HL-60 (cell line): ENCODE measurements at regions not wholly inside any gene's neighbourhood (a gene's known extent, or its start where the extent isn't known, plus 50 kb on each side); places are given as distances from the start of the nearest gene placed in this dataset.

Source experiments
- DNase-seq, 2 experiments: peaks; one replicate each; pipeline ENCODE4 v3.0.0-alpha.2; 2010 to 2020; ENCODE audit warnings: low read depth in 1 of 2, low spot score in 1 of 2
- H3K27ac ChIP-seq: fragments of 250-450 bp; sonication (Bioruptor Pico); replicated peaks from 2 replicates; pipeline ENCODE4 v1.5.1; 2020; ENCODE audit warnings: mild to moderate bottlenecking, moderate library complexity
- H3K27me3 ChIP-seq: fragments of 250-450 bp; sonication (Bioruptor Pico); 2 replicates; pipeline ENCODE4 v1.5.1; 2021; ENCODE audit warnings: mild to moderate bottlenecking, moderate library complexity; ENCODE audit not compliant: insufficient read depth, poor library complexity, severe bottlenecking
- H3K4me3 ChIP-seq: replicated peaks from 2 replicates; pipeline ENCODE4 v1.5.1; 2011; ENCODE audit warnings: mild to moderate bottlenecking, control low read depth, low read length; ENCODE audit not compliant: insufficient read depth
- CTCF ChIP-seq: IDR thresholded peaks from one replicate; pipeline ENCODE4 v1.5.1; 2011; ENCODE audit warnings: low read length, control low read depth, inconsistent platforms; ENCODE audit not compliant: insufficient read depth
- GABPA ChIP-seq: IDR thresholded peaks from 2 replicates; pipeline ENCODE4 v1.6.1; 2012; ENCODE audit warnings: low read depth
- POLR2AphosphoS5 ChIP-seq: IDR thresholded peaks from 2 replicates; pipeline ENCODE4 v1.6.1; 2012; ENCODE audit warnings: low read depth
- REST ChIP-seq: IDR thresholded peaks from 2 replicates; pipeline ENCODE4 v1.6.1; 2012; ENCODE audit warnings: low read depth; ENCODE audit not compliant: insufficient replicate concordance
- SPI1 ChIP-seq: IDR thresholded peaks from 2 replicates; pipeline ENCODE4 v1.6.1; 2012; ENCODE audit warnings: low read depth, mild to moderate bottlenecking, borderline replicate concordance

- TF ChIP-seq CTCF (no peak), GABPA (no peak), SPI1 (no peak), POLR2AphosphoS5 (no peak), REST (no peak)
- DNase-seq = no peak
- Histone ChIP-seq H3K27me3 (no peaks in the 10 kb centered on the region), H3K4me3 (no peak overlapping the region), H3K27ac (no peak overlapping the region)
Observed at GRCh38 chr16:59179446-59180082, 445.4 kb upstream of the GOT2 start.

GRCh38 chr16:59173408-59173831 lies 439.3 kb upstream of the GOT2 start:
- no peak for DNase-seq
- H3K4me3 ChIP-seq = no peak overlapping the region
- no peak for TF ChIP-seq SPI1
- no peak overlapping the region for H3K27ac ChIP-seq
- peaks cover 2% of the 10 kb centered on the region for H3K27me3 ChIP-seq

- H3K4me3 ChIP-seq = no peak overlapping the region
- no peak for DNase-seq
- H3K27me3 ChIP-seq = peaks cover 2% of the 10 kb centered on the region
- no peak overlapping the region for H3K27ac ChIP-seq
- TF ChIP-seq CTCF (no peak), REST (no peak), POLR2AphosphoS5 (no peak), GABPA (no peak), SPI1 (no peak)
Observed at GRCh38 chr16:59170099-59170712, 436.1 kb upstream of the GOT2 start.

- no peak overlapping the region for H3K27ac ChIP-seq
- H3K4me3 ChIP-seq = no peak overlapping the region
- no peak for TF ChIP-seq GABPA
- TF ChIP-seq SPI1 = no peak
- no peak for TF ChIP-seq REST
- peaks cover 2% of the 10 kb centered on the region for H3K27me3 ChIP-seq
- DNase-seq = no peak
Observed at GRCh38 chr16:59169168-59169567, 435.1 kb upstream of the GOT2 start.
